GM12878 (cell line): ENCODE measurements at regions not wholly inside any gene's neighbourhood (a gene's known extent, or its start where the extent isn't known, plus 50 kb on each side); places are given as distances from the start of the nearest gene placed in this dataset.

ENCODE experiments used
- ATAC-seq: fragments of 200-7000 bp; cut with Tn5 transposase; 3 replicates; pipeline ENCODE4 v1.9.1; 2020; ENCODE audit warnings: mild to moderate bottlenecking, moderate library complexity
- BruUV-seq: library from RNA; stranded (reverse); fragments of 400-500 nt; replicated peaks from 2 replicates; lab custom pipeline; 2021; lab: Mats Ljungman, UMichigan
- CTCF ChIA-PET: fragments of 300-600 bp; sonication (Branson Sonifier 250); formaldehyde crosslinking; extraction: SDS; loops from one replicate; lab custom pipeline; 2021; ENCODE audit warnings: inconsistent platforms; lab: Yijun Ruan, JAX
- POLR2A ChIA-PET: fragments of 350-600 bp; formaldehyde crosslinking; extraction: SDS; loops from one replicate; lab custom pipeline; 2021; ENCODE audit warnings: inconsistent platforms; lab: Charles Lee
- RAD21 ChIA-PET: fragments of 300-600 bp; sonication (Branson Sonifier 250); formaldehyde crosslinking; loops from one replicate; lab custom pipeline; 2023; ENCODE audit warnings: antibody characterized with exemption; ENCODE audit not compliant: unreplicated experiment; lab: Charles Lee
- SMC1A ChIA-PET: fragments of 300-600 bp; sonication (Branson Sonifier 250); formaldehyde crosslinking; loops from one replicate; lab custom pipeline; 2023; ENCODE audit not compliant: unreplicated experiment, uncharacterized antibody; lab: Charles Lee
- DNase-seq: peaks from one replicate; pipeline ENCODE4 v3.0.0-alpha.2; 2011; ENCODE audit warnings: low read depth, low spot score
- FAIRE-seq: peaks from 3 replicates; lab custom pipeline; 2011; peaks lifted over from hg19 to GRCh38; lab: Jason Lieb, UNC
- H2AFZ ChIP-seq: 2 replicates; pipeline ENCODE4 v1.6.0; 2011; ENCODE audit warnings: low read depth, low read length, control low read depth; ENCODE audit not compliant: control insufficient read depth
- H3K27ac ChIP-seq: 2 replicates; pipeline ENCODE4 v1.5.1; 2011; ENCODE audit warnings: control low read depth; ENCODE audit not compliant: control insufficient read depth, insufficient read depth
- H3K27me3 ChIP-seq, 2 experiments: replicated peaks in 1 of 2; 2 replicates each; pipeline versions ENCODE4 v1.6.0 to v1.6.1; 2011; ENCODE audit warnings: low read length in 1 of 2; ENCODE audit not compliant: control insufficient read depth in 2 of 2, insufficient read depth in 2 of 2
- H3K36me3 ChIP-seq, 2 experiments: 2 replicates each; pipeline ENCODE4 v1.5.1; 2011; ENCODE audit warnings: low read length in 1 of 2; ENCODE audit not compliant: control insufficient read depth in 2 of 2, insufficient read depth in 2 of 2
- H3K4me1 ChIP-seq: 2 replicates; pipeline ENCODE4 v1.6.1; 2011; ENCODE audit warnings: mild to moderate bottlenecking, low read length, moderate library complexity, mixed read lengths; ENCODE audit not compliant: control insufficient read depth, insufficient read depth
- H3K4me2 ChIP-seq: 2 replicates; pipeline ENCODE4 v1.6.0; 2011; ENCODE audit warnings: control low read depth; ENCODE audit not compliant: control insufficient read depth, insufficient read depth
- H3K4me3 ChIP-seq: fragments of 200-600 bp; sonication (generic); 2 replicates; pipeline ENCODE4 v1.5.1; 2016
- H3K79me2 ChIP-seq: 2 replicates; pipeline ENCODE4 v1.6.0; 2011; ENCODE audit warnings: low read length; ENCODE audit not compliant: control insufficient read depth, insufficient read depth
- H3K9ac ChIP-seq: 2 replicates; pipeline ENCODE4 v1.8.0; 2011; ENCODE audit warnings: low read length, control low read depth, mixed read lengths; ENCODE audit not compliant: control insufficient read depth, insufficient read depth
- H3K9me3 ChIP-seq: replicated peaks from 3 replicates; pipeline ENCODE4 v1.5.1; 2011; ENCODE audit warnings: mild to moderate bottlenecking, low read length; ENCODE audit not compliant: control insufficient read depth, insufficient read depth
- H4K20me1 ChIP-seq: 2 replicates; pipeline ENCODE4 v1.6.0; 2011; ENCODE audit not compliant: control insufficient read depth, insufficient read depth
- BCL11A ChIP-seq: IDR thresholded peaks from 2 replicates; pipeline ENCODE4 v1.6.1; 2011; ENCODE audit warnings: low read depth, low read length
- IRF4 ChIP-seq: IDR thresholded peaks from 2 replicates; pipeline ENCODE4 v1.6.1; 2011; ENCODE audit warnings: low read depth, low read length
- JUNB ChIP-seq: IDR thresholded peaks from 2 replicates; pipeline ENCODE4 v1.6.1; 2016; ENCODE audit warnings: antibody characterized with exemption, mild to moderate bottlenecking
- MTA2 ChIP-seq: fragments of 450-650 bp; IDR thresholded peaks from 2 replicates; pipeline ENCODE4 v1.6.1; 2016; ENCODE audit warnings: low read depth, mild to moderate bottlenecking, moderate library complexity
- MTA3 ChIP-seq: IDR thresholded peaks from 2 replicates; pipeline ENCODE4 v1.6.1; 2012; ENCODE audit warnings: low read length, inconsistent platforms, borderline replicate concordance
- PAX5 ChIP-seq: IDR thresholded peaks from 2 replicates; pipeline ENCODE4 v1.6.1; 2011; ENCODE audit warnings: low read depth, low read length, borderline replicate concordance
- REST ChIP-seq: IDR thresholded peaks from 2 replicates; pipeline ENCODE4 v1.6.1; 2012; ENCODE audit warnings: mild to moderate bottlenecking, low read depth, low read length
- ZNF384 ChIP-seq: IDR thresholded peaks from 2 replicates; pipeline ENCODE4 v1.6.1; 2012; ENCODE audit warnings: low read depth, mild to moderate bottlenecking, low read length, improper control_type of control experiment, borderline replicate concordance
- WGBS: methylation state at CpG from one replicate; pipeline ENCODE4 v1.1.6; 2016; ENCODE audit warnings: low lambda C conversion rate; ENCODE audit not compliant: insufficient replicate concordance, insufficient coverage; ENCODE audit errors: missing lambda C conversion rate; 5-methylcytosine and 5-hydroxymethylcytosine counted together
- in situ Hi-C: fragments of 300-500 bp; cut with MboI; formaldehyde crosslinking; loops from 9 replicates; pipeline ENCODE4 v1.14.3; 2018; ENCODE audit warnings: mixed read lengths
- intact Hi-C: fragments of 100-400 bp; cut with micrococcal nuclease; formaldehyde crosslinking; loops from one replicate; pipeline ENCODE4 v1.14.2; 2022; ENCODE audit not compliant: unreplicated experiment
- TF ChIP-seq, protein P1 (sequence below): fragments of 450-650 bp; IDR thresholded peaks from 2 replicates; pipeline ENCODE4 v1.6.1; 2014; ENCODE audit warnings: mild to moderate bottlenecking
- TF ChIP-seq, protein P2 (sequence below): fragments of 150-350 bp; IDR thresholded peaks from 2 replicates; pipeline ENCODE4 v1.6.1; 2016; ENCODE audit warnings: low read depth, low read length
- TF ChIP-seq, protein P3 (sequence below): fragments of 450-650 bp; IDR thresholded peaks from 2 replicates; pipeline ENCODE4 v1.6.1; 2016; ENCODE audit warnings: mild to moderate bottlenecking, moderate library complexity, borderline replicate concordance

DNA sequence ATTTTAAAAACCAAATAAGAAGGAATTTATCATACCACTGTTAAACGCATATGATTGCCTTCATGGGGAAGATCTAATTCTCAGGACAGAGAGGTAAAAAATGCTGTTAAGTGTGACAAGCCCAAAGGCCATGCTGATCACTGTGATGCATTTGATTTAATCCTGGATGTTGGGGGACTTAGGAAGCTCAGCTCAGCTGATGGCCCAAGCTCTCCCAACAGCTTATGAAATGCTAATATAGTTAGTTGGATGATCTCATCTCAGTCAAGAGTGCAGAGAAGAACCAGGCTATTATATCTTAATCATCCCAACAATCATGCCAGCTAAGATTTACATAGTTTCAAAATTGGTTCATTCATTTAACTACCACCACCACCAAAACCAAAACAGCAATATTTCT lies 340.0 kb downstream of the IL20RB start (continued):
- TF ChIP-seq, protein P1, sequence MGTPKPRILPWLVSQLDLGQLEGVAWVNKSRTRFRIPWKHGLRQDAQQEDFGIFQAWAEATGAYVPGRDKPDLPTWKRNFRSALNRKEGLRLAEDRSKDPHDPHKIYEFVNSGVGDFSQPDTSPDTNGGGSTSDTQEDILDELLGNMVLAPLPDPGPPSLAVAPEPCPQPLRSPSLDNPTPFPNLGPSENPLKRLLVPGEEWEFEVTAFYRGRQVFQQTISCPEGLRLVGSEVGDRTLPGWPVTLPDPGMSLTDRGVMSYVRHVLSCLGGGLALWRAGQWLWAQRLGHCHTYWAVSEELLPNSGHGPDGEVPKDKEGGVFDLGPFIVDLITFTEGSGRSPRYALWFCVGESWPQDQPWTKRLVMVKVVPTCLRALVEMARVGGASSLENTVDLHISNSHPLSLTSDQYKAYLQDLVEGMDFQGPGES: no peak
- TF ChIP-seq, all 136 proteins: peak for 0

DNA sequence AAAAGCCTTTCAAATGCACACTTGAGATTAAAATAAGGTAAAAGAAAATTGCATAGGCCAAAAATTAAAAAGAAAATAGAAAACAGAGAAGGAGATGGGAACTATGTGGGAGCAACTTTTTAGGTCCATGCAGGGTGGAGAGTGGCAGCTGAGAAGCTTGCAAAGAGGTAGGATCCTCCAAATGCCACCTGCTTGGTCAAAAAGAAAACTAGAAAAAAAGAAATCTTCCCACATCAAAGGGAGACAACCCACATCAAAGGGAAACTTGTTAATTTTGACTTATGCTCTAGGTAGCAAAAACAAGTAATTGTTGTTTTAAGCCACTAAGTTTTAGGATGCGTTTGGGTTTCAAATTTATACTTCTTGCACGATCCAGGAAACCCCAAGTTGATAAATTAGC lies 342.9 kb downstream of the IL20RB start:
- ChIA-PET RAD21 (no interaction called here), POLR2A (no interaction called here), CTCF (no interaction called here), SMC1A (interaction anchor here (1.1 kb wide), 1 partner anchor 27 kb away, joined by 5 read pairs; no protein-coding TSS in a partner anchor)
- DNase-seq (peak; percentile 40), ATAC-seq (peak; percentile 70), FAIRE-seq (no peak)
- Histone ChIP-seq H3K4me1 (no peaks in the 10 kb centered on the region), H2AFZ (no peak overlapping the region), H3K27ac (no peak overlapping the region), H3K79me2 (no peaks in the 10 kb centered on the region), H3K27me3 (no peaks in the 10 kb centered on the region), H4K20me1 (no peaks in the 10 kb centered on the region), H3K9me3 (no peaks in the 10 kb centered on the region), H3K4me2 (no peak overlapping the region), H3K9ac (no peak overlapping the region), H3K36me3 (no peaks in the 10 kb centered on the region), H3K4me3 (no peak overlapping the region)
- WGBS: 0% methylated on average over 2 of the region's 2 CpGs
- in situ Hi-C loops (no loop called here), intact Hi-C loops (no loop called here)
- BruUV-seq: no TSS peak
- TF ChIP-seq, protein P2, sequence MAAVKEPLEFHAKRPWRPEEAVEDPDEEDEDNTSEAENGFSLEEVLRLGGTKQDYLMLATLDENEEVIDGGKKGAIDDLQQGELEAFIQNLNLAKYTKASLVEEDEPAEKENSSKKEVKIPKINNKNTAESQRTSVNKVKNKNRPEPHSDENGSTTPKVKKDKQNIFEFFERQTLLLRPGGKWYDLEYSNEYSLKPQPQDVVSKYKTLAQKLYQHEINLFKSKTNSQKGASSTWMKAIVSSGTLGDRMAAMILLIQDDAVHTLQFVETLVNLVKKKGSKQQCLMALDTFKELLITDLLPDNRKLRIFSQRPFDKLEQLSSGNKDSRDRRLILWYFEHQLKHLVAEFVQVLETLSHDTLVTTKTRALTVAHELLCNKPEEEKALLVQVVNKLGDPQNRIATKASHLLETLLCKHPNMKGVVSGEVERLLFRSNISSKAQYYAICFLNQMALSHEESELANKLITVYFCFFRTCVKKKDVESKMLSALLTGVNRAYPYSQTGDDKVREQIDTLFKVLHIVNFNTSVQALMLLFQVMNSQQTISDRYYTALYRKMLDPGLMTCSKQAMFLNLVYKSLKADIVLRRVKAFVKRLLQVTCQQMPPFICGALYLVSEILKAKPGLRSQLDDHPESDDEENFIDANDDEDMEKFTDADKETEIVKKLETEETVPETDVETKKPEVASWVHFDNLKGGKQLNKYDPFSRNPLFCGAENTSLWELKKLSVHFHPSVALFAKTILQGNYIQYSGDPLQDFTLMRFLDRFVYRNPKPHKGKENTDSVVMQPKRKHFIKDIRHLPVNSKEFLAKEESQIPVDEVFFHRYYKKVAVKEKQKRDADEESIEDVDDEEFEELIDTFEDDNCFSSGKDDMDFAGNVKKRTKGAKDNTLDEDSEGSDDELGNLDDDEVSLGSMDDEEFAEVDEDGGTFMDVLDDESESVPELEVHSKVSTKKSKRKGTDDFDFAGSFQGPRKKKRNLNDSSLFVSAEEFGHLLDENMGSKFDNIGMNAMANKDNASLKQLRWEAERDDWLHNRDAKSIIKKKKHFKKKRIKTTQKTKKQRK: no peak
- TF ChIP-seq ZNF384 (peak; percentile 54), JUNB (peak; percentile 91), PAX5 (peak; percentile 38; the same call in 1 of the 2 replicates), IRF4 (peak; percentile 90), BCL11A (peak; percentile 49; the same call in 1 of the 2 replicates), MTA3 (no peak), MTA2 (peak; percentile 82), REST (no peak)
- TF ChIP-seq, protein P3, sequence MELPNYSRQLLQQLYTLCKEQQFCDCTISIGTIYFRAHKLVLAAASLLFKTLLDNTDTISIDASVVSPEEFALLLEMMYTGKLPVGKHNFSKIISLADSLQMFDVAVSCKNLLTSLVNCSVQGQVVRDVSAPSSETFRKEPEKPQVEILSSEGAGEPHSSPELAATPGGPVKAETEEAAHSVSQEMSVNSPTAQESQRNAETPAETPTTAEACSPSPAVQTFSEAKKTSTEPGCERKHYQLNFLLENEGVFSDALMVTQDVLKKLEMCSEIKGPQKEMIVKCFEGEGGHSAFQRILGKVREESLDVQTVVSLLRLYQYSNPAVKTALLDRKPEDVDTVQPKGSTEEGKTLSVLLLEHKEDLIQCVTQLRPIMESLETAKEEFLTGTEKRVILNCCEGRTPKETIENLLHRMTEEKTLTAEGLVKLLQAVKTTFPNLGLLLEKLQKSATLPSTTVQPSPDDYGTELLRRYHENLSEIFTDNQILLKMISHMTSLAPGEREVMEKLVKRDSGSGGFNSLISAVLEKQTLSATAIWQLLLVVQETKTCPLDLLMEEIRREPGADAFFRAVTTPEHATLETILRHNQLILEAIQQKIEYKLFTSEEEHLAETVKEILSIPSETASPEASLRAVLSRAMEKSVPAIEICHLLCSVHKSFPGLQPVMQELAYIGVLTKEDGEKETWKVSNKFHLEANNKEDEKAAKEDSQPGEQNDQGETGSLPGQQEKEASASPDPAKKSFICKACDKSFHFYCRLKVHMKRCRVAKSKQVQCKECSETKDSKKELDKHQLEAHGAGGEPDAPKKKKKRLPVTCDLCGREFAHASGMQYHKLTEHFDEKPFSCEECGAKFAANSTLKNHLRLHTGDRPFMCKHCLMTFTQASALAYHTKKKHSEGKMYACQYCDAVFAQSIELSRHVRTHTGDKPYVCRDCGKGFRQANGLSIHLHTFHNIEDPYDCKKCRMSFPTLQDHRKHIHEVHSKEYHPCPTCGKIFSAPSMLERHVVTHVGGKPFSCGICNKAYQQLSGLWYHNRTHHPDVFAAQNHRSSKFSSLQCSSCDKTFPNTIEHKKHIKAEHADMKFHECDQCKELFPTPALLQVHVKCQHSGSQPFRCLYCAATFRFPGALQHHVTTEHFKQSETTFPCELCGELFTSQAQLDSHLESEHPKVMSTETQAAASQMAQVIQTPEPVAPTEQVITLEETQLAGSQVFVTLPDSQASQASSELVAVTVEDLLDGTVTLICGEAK: no peak
